Body of pancreas (tissue), 4 donors: ENCODE measurements at regions not wholly inside any gene's neighbourhood (a gene's known extent, or its start where the extent isn't known, plus 50 kb on each side); places are given as distances from the start of the nearest gene placed in this dataset.

ENCODE experiments used
- ATAC-seq: fragments of 150-250 bp; one replicate; pipeline ENCODE4 v1.9.1; 2016
- DNase-seq, 4 donors: peaks; one replicate each; pipeline ENCODE4 v3.0.0-alpha.2; 2019
- H3K27ac ChIP-seq, 4 donors: fragments of 200-600 bp; sonication (generic); 1 replicate in 3 of 4; 2 replicates in 1 of 4; pipeline versions ENCODE4 v1.5.1 to v1.6.1; 2016 to 2019; ENCODE audit warnings: mild to moderate bottlenecking in 1 of 4, mixed read lengths in 1 of 4, moderate library complexity in 1 of 4
- H3K27me3 ChIP-seq, 2 donors: fragments of 200-600 bp; sonication (generic); one replicate each; pipeline ENCODE4 v1.6.0; 2016; ENCODE audit warnings: mild to moderate bottlenecking in 1 of 2
- H3K36me3 ChIP-seq, 2 donors: fragments of 200-600 bp; sonication (generic); replicated peaks in 1 of 2; 2 replicates each; pipeline ENCODE4 v1.5.1; 2016; ENCODE audit warnings: low read depth in 2 of 2; ENCODE audit not compliant: insufficient read depth in 1 of 2
- H3K4me1 ChIP-seq: fragments of 200-600 bp; sonication (generic); one replicate; pipeline ENCODE4 v1.6.0; 2016
- H3K4me3 ChIP-seq, 2 donors: fragments of 200-600 bp; sonication (generic); 1 replicate in 1 of 2; 2 replicates in 1 of 2; pipeline ENCODE4 v1.5.1; 2016 to 2019
- H3K9me3 ChIP-seq, 3 donors: fragments of 200-600 bp; sonication (generic); 1 replicate in 2 of 3; 2 replicates in 1 of 3; pipeline ENCODE4 v1.5.1; 2016
- CTCF ChIP-seq, 7 experiments: fragments of 450-650 bp in 4 of 7; fragments of 200-600 bp in 3 of 7; sonication (generic) in 3 of 7; IDR thresholded peaks; one replicate each; pipeline ENCODE4 v1.5.1; 2016 to 2019; ENCODE audit warnings: antibody characterized with exemption in 7 of 7
- POLR2A ChIP-seq, 3 donors: fragments of 450-650 bp; IDR thresholded peaks; one replicate each; pipeline ENCODE4 v1.6.1; 2016; ENCODE audit warnings: antibody characterized with exemption in 3 of 3, mild to moderate bottlenecking in 2 of 3
- WGBS, 2 donors: methylation state at CpG; one replicate each; pipeline ENCODE4 v1.1.5; 2017; 5-methylcytosine and 5-hydroxymethylcytosine counted together
- intact Hi-C: fragments of 100-400 bp; cut with DNase I; formaldehyde crosslinking; loops from one replicate; pipeline ENCODE4 v1.15.1; 2023

DNA sequence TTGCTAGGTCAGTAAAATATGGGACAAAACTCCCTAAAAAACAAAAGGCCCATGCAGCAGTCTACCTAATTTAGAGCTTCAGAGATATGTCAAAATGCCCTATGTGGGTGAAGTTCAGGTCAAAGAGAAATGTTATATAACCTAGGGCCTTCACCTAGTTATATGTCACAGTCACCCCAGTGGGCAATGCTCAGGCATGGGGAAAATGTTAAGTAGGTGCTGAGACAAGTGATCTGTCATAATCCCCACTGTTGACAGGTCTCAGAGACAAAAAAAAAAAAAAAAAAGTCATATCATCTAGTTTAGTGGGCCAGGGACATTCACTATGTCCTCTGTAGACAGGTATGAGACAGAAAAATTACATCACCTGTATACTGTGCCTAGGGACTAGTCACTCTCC, 128.6 kb upstream of the ZNF91 start:
- Histone ChIP-seq H3K27me3 (no peaks in the 10 kb centered on the region), H3K4me1 (no peaks in the 10 kb centered on the region), H3K9me3 (peaks cover 0 to 5% (median 0%) of the 10 kb centered on the region in 3 donors), H3K4me3 (no peak overlapping the region), H3K36me3 (no peaks in the 10 kb centered on the region), H3K27ac (no peak overlapping the region)
- DNase-seq (no peak), ATAC-seq (no peak)
- intact Hi-C loops: no loop called here
- no peak for TF ChIP-seq POLR2A (IDR thresholded peaks at IDR 0.05)
- no peak for TF ChIP-seq CTCF (IDR thresholded peaks at IDR 0.05)

DNA sequence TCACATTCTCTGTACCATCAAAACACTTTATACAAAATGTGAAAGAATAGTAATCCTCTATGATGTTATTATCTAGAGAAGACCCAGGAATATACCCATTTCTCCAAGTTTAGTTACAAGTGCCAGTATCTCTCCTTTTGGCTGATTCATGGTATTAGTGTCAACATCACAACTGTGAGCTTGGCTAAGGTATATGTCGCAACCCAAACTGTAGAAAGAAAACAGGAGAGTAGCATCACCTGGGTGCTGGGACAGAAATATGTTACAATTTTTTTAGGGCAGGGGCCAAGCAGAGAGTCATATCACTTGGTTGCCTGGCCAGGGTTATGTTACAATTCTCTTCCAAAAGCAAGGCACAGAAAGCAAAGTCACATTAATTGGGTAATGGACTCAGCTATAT, 127.2 kb upstream of the ZNF91 start:
- no peak for DNase-seq
- Histone ChIP-seq H3K27ac (no peak overlapping the region), H3K9me3 (peaks cover 0 to 5% (median 0%) of the 10 kb centered on the region in 3 donors), H3K4me1 (no peaks in the 10 kb centered on the region), H3K27me3 (no peaks in the 10 kb centered on the region), H3K36me3 (no peaks in the 10 kb centered on the region), H3K4me3 (no peak overlapping the region)
- ATAC-seq: no peak
- intact Hi-C loops: no loop called here
- 81 to 88% methylated on average over 1 of the region's 1 CpG for WGBS, 2 donors
- TF ChIP-seq POLR2A (IDR thresholded peaks at IDR 0.05) (no peak), CTCF (IDR thresholded peaks at IDR 0.05) (no peak)

DNA sequence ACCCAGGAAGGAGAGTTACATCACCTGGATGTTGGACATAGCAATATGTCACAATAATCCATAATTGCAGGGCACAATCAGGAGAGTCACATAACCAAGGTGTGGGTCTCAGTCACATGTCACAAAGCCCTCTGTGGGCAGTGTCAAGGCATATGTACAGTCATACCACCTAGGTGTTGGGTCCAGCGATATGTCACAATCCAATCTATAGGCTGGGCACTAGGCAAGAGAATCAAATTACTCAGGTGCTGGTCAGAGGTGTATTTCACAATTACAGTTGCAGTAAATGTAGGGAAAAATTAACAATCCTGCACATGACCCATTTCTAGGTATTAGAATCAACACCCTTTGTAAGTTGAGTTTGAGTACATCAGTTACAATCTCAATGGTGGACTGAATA, 126.2 kb upstream of the ZNF91 start:
- no peak for ATAC-seq
- H3K36me3 ChIP-seq: no peaks in the 10 kb centered on the region
- intact Hi-C loops: no loop called here
- H3K27ac ChIP-seq: no peak overlapping the region
- no peak for DNase-seq
- H3K27me3 ChIP-seq: no peaks in the 10 kb centered on the region
- 76 to 91% methylated on average over 1 of the region's 1 CpG for WGBS, 2 donors
- H3K9me3 ChIP-seq: peaks cover 0 to 5% (median 0%) of the 10 kb centered on the region in 3 donors
- H3K4me3 ChIP-seq: no peak overlapping the region
- TF ChIP-seq POLR2A (IDR thresholded peaks at IDR 0.05): no peak
- TF ChIP-seq CTCF (IDR thresholded peaks at IDR 0.05): no peak
- H3K4me1 ChIP-seq: no peaks in the 10 kb centered on the region

- ATAC-seq: no peak
- intact Hi-C loops: no loop called here
- 57 to 72% methylated on average over 2 of the region's 2 CpGs for WGBS, 2 donors
- no peak for TF ChIP-seq CTCF (IDR thresholded peaks at IDR 0.05)
- no peak for TF ChIP-seq POLR2A (IDR thresholded peaks at IDR 0.05)
- no peak overlapping the region for H3K27ac ChIP-seq
- H3K9me3 ChIP-seq: peaks cover 0 to 5% (median 0%) of the 10 kb centered on the region in 3 donors
- H3K4me3 ChIP-seq: no peak overlapping the region
- H3K4me1 ChIP-seq: no peaks in the 10 kb centered on the region
- no peak for DNase-seq
- H3K36me3 ChIP-seq: no peaks in the 10 kb centered on the region
- H3K27me3 ChIP-seq: no peaks in the 10 kb centered on the region
These were observed 125.2 kb upstream of the ZNF91 start for GRCh38 chr19:23520441-23520840.

DNA sequence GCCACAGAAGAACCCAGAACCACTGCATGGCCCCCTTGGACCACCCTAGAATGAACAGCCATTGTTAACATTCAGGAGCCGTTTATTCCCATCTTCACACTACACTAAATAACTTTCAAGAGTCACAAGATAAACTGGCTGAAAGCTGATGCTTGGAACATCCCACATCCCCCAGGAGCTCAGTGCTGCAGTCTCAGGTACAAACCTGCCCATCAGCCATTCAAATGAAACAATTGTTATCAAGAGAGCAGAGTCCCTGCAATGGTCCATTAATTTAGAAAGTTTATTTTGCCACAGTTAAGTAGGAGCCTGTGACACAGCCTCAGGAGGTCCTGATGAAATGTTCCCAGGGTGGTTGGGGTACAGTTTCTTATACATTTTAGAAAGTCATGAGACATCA, 123.8 kb upstream of the ZNF91 start:
- 20 to 36% methylated on average over 1 of the region's 1 CpG for WGBS, 2 donors
- H3K27ac ChIP-seq: no peak overlapping the region
- H3K36me3 ChIP-seq: no peaks in the 10 kb centered on the region
- H3K27me3 ChIP-seq: no peaks in the 10 kb centered on the region
- TF ChIP-seq CTCF (IDR thresholded peaks at IDR 0.05): no peak
- TF ChIP-seq POLR2A (IDR thresholded peaks at IDR 0.05): no peak
- ATAC-seq (no peak), DNase-seq (no peak)
- no peak overlapping the region for H3K4me3 ChIP-seq
- no peaks in the 10 kb centered on the region for H3K4me1 ChIP-seq
- peaks cover 0 to 5% (median 0%) of the 10 kb centered on the region in 3 donors for H3K9me3 ChIP-seq
- intact Hi-C loops: no loop called here
